K562 (cell line): ENCODE measurements at regions not wholly inside any gene's neighbourhood (a gene's known extent, or its start where the extent isn't known, plus 50 kb on each side); places are given as distances from the start of the nearest gene placed in this dataset.

Experiments used
- ATAC-seq: fragments of 200-7000 bp; cut with Tn5 transposase; 3 replicates; pipeline ENCODE4 v1.9.1; 2020; ENCODE audit warnings: moderate library complexity
- BruUV-seq: library from RNA; stranded (reverse); fragments of 400-500 nt; replicated peaks from 2 replicates; lab custom pipeline; 2021; lab: Mats Ljungman, UMichigan
- CTCF ChIA-PET: fragments of 300-600 bp; formaldehyde crosslinking; extraction: SDS; loops from one replicate; lab custom pipeline; 2021; ENCODE audit warnings: low intra/inter-chr PET ratio; lab: Yijun Ruan, JAX
- POLR2A ChIA-PET: fragments of 300-600, 350-650 bp; sonication (Branson Sonifier 250); formaldehyde crosslinking; extraction: SDS; loops from one replicate; lab custom pipeline; 2021; ENCODE audit warnings: antibody characterized with exemption, inconsistent platforms; lab: Yijun Ruan, JAX
- DNase-seq, 4 experiments: peaks; one replicate each; pipeline versions ENCODE4 v3.0.0 to v3.0.0-alpha.2; 2011 to 2018; ENCODE audit warnings: low spot score in 3 of 4, mixed read lengths in 3 of 4; ENCODE audit errors: extremely low read depth in 1 of 4
- FAIRE-seq: peaks from 2 replicates; lab custom pipeline; 2011; peaks lifted over from hg19 to GRCh38; lab: Jason Lieb, UNC
- H2AFZ ChIP-seq: 2 replicates; pipeline ENCODE4 v1.6.0; 2011; ENCODE audit warnings: low read depth, low read length, control low read depth, inconsistent platforms
- H3K27ac ChIP-seq: fragments of 200-600 bp; 3 replicates; pipeline ENCODE4 v1.8.0; 2011; ENCODE audit warnings: low read depth, mild to moderate bottlenecking, control low read depth, inconsistent platforms, low read length, moderate library complexity, mixed read lengths; ENCODE audit errors: extremely low read depth
- H3K27me3 ChIP-seq, 2 experiments: fragments of 300-600 bp in 1 of 2; 2 replicates in 1 of 2; 3 replicates in 1 of 2; pipeline versions ENCODE4 v1.6.0 to v1.8.0; 2011; ENCODE audit warnings: inconsistent platforms in 2 of 2, low read length in 2 of 2, mild to moderate bottlenecking in 1 of 2, mixed read lengths in 1 of 2, moderate library complexity in 1 of 2; ENCODE audit not compliant: control insufficient read depth in 2 of 2, insufficient read depth in 2 of 2
- H3K36me3 ChIP-seq: fragments of 300-600 bp; 3 replicates; pipeline ENCODE4 v1.8.0; 2011; ENCODE audit warnings: mild to moderate bottlenecking, low read length, inconsistent platforms; ENCODE audit not compliant: control insufficient read depth, insufficient read depth
- H3K4me1 ChIP-seq, 2 experiments: fragments of 200-600 bp in 1 of 2; replicated peaks in 1 of 2; 2 replicates in 1 of 2; 3 replicates in 1 of 2; pipeline versions ENCODE4 v1.5.1 to v1.8.0; 2011; ENCODE audit warnings: inconsistent platforms in 2 of 2, low read length in 2 of 2, mild to moderate bottlenecking in 1 of 2, mixed read lengths in 1 of 2, moderate library complexity in 1 of 2; ENCODE audit not compliant: control insufficient read depth in 2 of 2, insufficient read depth in 2 of 2
- H3K4me2 ChIP-seq: 2 replicates; pipeline ENCODE4 v1.6.1; 2011; ENCODE audit warnings: low read length, control low read depth, inconsistent platforms, mixed read lengths; ENCODE audit not compliant: insufficient read depth
- H3K4me3 ChIP-seq: fragments of 200-600 bp; sonication (generic), shearing (Covaris generic); 2 replicates; pipeline ENCODE4 v1.5.1; 2016; ENCODE audit warnings: control low read depth, inconsistent platforms
- H3K79me2 ChIP-seq: fragments of 200-600 bp; 3 replicates; pipeline ENCODE4 v1.8.0; 2011; ENCODE audit warnings: low read length, inconsistent platforms; ENCODE audit not compliant: control insufficient read depth, insufficient read depth
- H3K9ac ChIP-seq, 2 experiments: 2 replicates each; pipeline versions ENCODE4 v1.6.0 to v1.6.1; 2011; ENCODE audit warnings: low read depth in 2 of 2, low read length in 2 of 2, control low read depth in 1 of 2, inconsistent platforms in 1 of 2, mild to moderate bottlenecking in 1 of 2, mixed read lengths in 1 of 2; ENCODE audit not compliant: insufficient read depth in 1 of 2
- H3K9me1 ChIP-seq: one replicate; pipeline ENCODE4 v1.6.0; 2011; ENCODE audit warnings: inconsistent platforms, mild to moderate bottlenecking, low read length, moderate library complexity; ENCODE audit not compliant: control insufficient read depth, insufficient read depth
- H3K9me3 ChIP-seq: replicated peaks from 2 replicates; pipeline ENCODE4 v1.5.1; 2011; ENCODE audit warnings: low read depth, low read length, inconsistent platforms; ENCODE audit not compliant: control insufficient read depth, insufficient read depth
- H4K20me1 ChIP-seq: replicated peaks from 2 replicates; pipeline ENCODE4 v1.6.1; 2011; ENCODE audit warnings: low read length, inconsistent platforms, mixed read lengths; ENCODE audit not compliant: control insufficient read depth, insufficient read depth
- BCL6 ChIP-seq: fragments of 250-450 bp; sonication (Bioruptor Pico); IDR thresholded peaks from 2 replicates; pipeline ENCODE4 v1.4.0; 2020
- ERF ChIP-seq: fragments of 450-650 bp; formaldehyde crosslinking; IDR thresholded peaks from 2 replicates; pipeline ENCODE4 v1.4.0; 2020; ENCODE audit warnings: mild to moderate bottlenecking, mixed read lengths
- MXI1 ChIP-seq: IDR thresholded peaks from 2 replicates; pipeline ENCODE4 v1.6.1; 2011; ENCODE audit warnings: low read depth, mild to moderate bottlenecking, improper control_type of control experiment, low read length
- NFE2L1 ChIP-seq: fragments of 450-650 bp; IDR thresholded peaks from 2 replicates; pipeline ENCODE4 v1.6.1; 2016; ENCODE audit warnings: missing genetic modification characterization, low read depth, mild to moderate bottlenecking, missing compliant biosample characterization, moderate library complexity, borderline replicate concordance
- PURB ChIP-seq: sonication (generic); formaldehyde crosslinking; IDR thresholded peaks from 2 replicates; pipeline ENCODE4 v1.9.0; 2021; ENCODE audit warnings: low read depth, mild to moderate bottlenecking, missing genetic modification reagents
- RAD21 ChIP-seq, 2 experiments: fragments of 250-450 bp in 1 of 2; fragments of 450-650 bp in 1 of 2; sonication (Bioruptor Pico) in 1 of 2; formaldehyde crosslinking in 1 of 2; IDR thresholded peaks in 1 of 2; conservative IDR thresholded peaks in 1 of 2; 2 replicates each; pipeline versions ENCODE4 v1.4.0 to v1.8.0; 2020 to 2022; ENCODE audit warnings: mild to moderate bottlenecking in 2 of 2, moderate library complexity in 1 of 2
- SMARCE1 ChIP-seq: fragments of 450-650 bp; IDR thresholded peaks from 2 replicates; pipeline ENCODE4 v1.7.1; 2016; ENCODE audit warnings: mild to moderate bottlenecking
- TGIF2 ChIP-seq: sonication (generic); formaldehyde crosslinking; IDR thresholded peaks from 2 replicates; pipeline ENCODE4 v1.8.1; 2022; ENCODE audit warnings: mild to moderate bottlenecking, missing genetic modification reagents, moderate library complexity
- ZBTB8A ChIP-seq: fragments of 450-650 bp; IDR thresholded peaks from 2 replicates; pipeline ENCODE4 v1.6.1; 2018; ENCODE audit warnings: mild to moderate bottlenecking, moderate library complexity; ENCODE audit not compliant: partially characterized antibody
- ZNF184 ChIP-seq: sonication (generic); formaldehyde crosslinking; IDR thresholded peaks from 2 replicates; pipeline ENCODE4 v1.5.0; 2020; ENCODE audit warnings: missing genetic modification reagents
- WGBS: fragments of 100-300 bp; shearing (Covaris generic); methylation state at CpG from one replicate; pipeline ENCODE4 v1.1.6; 2016; ENCODE audit warnings: low coverage, mixed read lengths; ENCODE audit not compliant: insufficient coverage; ENCODE audit errors: missing lambda C conversion rate; 5-methylcytosine and 5-hydroxymethylcytosine counted together
- in situ Hi-C: fragments of 300-500 bp; cut with MboI; formaldehyde crosslinking; loops from 4 replicates; pipeline ENCODE4 v1.15.0; 2018; ENCODE audit warnings: inconsistent platforms, mixed read lengths
- intact Hi-C: fragments of 100-400 bp; cut with micrococcal nuclease; formaldehyde crosslinking; loops from 2 replicates; pipeline ENCODE4 v1.14.2; 2022

DNA sequence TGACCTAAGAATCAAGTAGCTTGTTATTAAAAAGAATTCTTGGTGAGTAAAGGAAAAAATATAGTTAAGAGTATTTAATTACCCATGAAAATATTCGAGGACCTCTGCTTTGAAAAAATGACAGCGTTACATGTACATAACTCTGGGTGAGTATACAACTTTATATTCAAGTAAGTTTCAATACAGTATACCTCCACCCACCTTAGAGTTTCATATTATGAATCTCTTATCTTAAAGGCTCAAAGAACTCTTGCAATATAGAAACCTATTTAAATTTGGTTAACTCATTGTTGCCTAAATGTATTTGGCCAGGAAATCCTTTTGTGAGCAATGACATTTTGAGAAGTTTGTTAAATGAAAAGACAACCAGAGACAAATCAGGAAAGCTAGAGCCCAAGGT, 138.2 kb downstream of the QDPR start:
- no TSS peak for BruUV-seq
- no peak for ATAC-seq
- H3K79me2 ChIP-seq: no peaks in the 10 kb centered on the region
- no peak for DNase-seq
- no peak overlapping the region for H3K9ac ChIP-seq
- no peaks in the 10 kb centered on the region for H3K36me3 ChIP-seq
- H3K27ac ChIP-seq: no peak overlapping the region
- CTCF ChIA-PET: no interaction called here
- no peaks in the 10 kb centered on the region for H3K27me3 ChIP-seq
- H3K4me2 ChIP-seq: no peak overlapping the region
- in situ Hi-C loops: loop anchor here (25.0 kb wide), 1 partner anchor 1214 kb away; no protein-coding TSS in a partner anchor
- H3K4me3 ChIP-seq: no peak overlapping the region
- no peak for TF ChIP-seq BCL6
- TF ChIP-seq MXI1: no peak
- no peak for TF ChIP-seq TGIF2 (CRISPR knock-in tag)
- TF ChIP-seq NFE2L1 (tag): no peak
- no peak for TF ChIP-seq PURB
- TF ChIP-seq ERF (CRISPR knock-in tag): no peak
- TF ChIP-seq SMARCE1: no peak
- no peak for TF ChIP-seq ZNF184 (CRISPR knock-in tag)
- no peak for TF ChIP-seq RAD21 (CRISPR knock-in tag; conservative IDR thresholded peaks at IDR 0.05 in 1 of 2, IDR thresholded peaks at IDR 0.05 in 1 of 2)
- TF ChIP-seq ZBTB8A: no peak
- TF ChIP-seq, all 486 proteins: peak for 0
- 0% methylated on average over 2 of the region's 2 CpGs for WGBS
- no peaks in the 10 kb centered on the region for H4K20me1 ChIP-seq
- no peaks in the 10 kb centered on the region for H3K4me1 ChIP-seq
- POLR2A ChIA-PET: no interaction called here
- no peaks in the 10 kb centered on the region for H3K9me3 ChIP-seq
- no peak for FAIRE-seq
- no peak overlapping the region for H2AFZ ChIP-seq
- H3K9me1 ChIP-seq: no peaks in the 10 kb centered on the region
- intact Hi-C loops: no loop called here
